Natural killer cell (primary cell): ENCODE measurements at regions not wholly inside any gene's neighbourhood (a gene's known extent, or its start where the extent isn't known, plus 50 kb on each side); places are given as distances from the start of the nearest gene placed in this dataset.

Experiments
- ATAC-seq, 3 donors: fragments of 150-1000 bp in 2 of 3; fragments of 200-7000 bp in 1 of 3; cut with Tn5 transposase; 1 replicate in 1 of 3; 2 replicates in 2 of 3; pipeline ENCODE4 v1.10.0; 2021; ENCODE audit warnings: mild to moderate bottlenecking in 2 of 3, moderate library complexity in 2 of 3
- DNase-seq, 2 donors: peaks; one replicate each; pipeline versions ENCODE4 v3.0.0 to v3.0.0-alpha.2; 2013 to 2021; ENCODE audit warnings: mixed read lengths in 1 of 2
- H3K27ac ChIP-seq: one replicate; pipeline ENCODE4 v1.5.1; 2013; ENCODE audit warnings: mild to moderate bottlenecking, low read length
- H3K27me3 ChIP-seq: one replicate; pipeline ENCODE4 v1.6.1; 2013; ENCODE audit warnings: low read length; ENCODE audit not compliant: control insufficient read depth, insufficient read depth
- H3K36me3 ChIP-seq: one replicate; pipeline ENCODE4 v1.6.1; 2013; ENCODE audit warnings: low read length; ENCODE audit not compliant: control insufficient read depth, insufficient read depth
- H3K4me1 ChIP-seq: one replicate; pipeline ENCODE4 v1.6.1; 2013; ENCODE audit warnings: low read length; ENCODE audit not compliant: control insufficient read depth, insufficient read depth
- H3K4me3 ChIP-seq: one replicate; pipeline ENCODE4 v1.5.1; 2013; ENCODE audit warnings: low read length
- H3K9me3 ChIP-seq: one replicate; pipeline ENCODE4 v1.6.1; 2013; ENCODE audit warnings: low read length; ENCODE audit not compliant: control insufficient read depth, insufficient read depth
- H3K27ac Mint-ChIP-seq, 2 donors: one replicate each; pipeline ENCODE4 v1.8.0; 2022; ENCODE audit warnings: mild to moderate bottlenecking in 2 of 2, mixed read lengths in 2 of 2, moderate library complexity in 1 of 2
- H3K27me3 Mint-ChIP-seq, 2 donors: one replicate each; pipeline ENCODE4 v1.8.0; 2022; ENCODE audit warnings: low read depth in 2 of 2, mixed read lengths in 2 of 2
- H3K36me3 Mint-ChIP-seq: one replicate; pipeline ENCODE4 v1.8.0; 2022; ENCODE audit warnings: mixed read lengths
- H3K4me1 Mint-ChIP-seq, 2 donors: one replicate each; pipeline ENCODE4 v1.8.0; 2022; ENCODE audit warnings: mixed read lengths in 2 of 2
- H3K4me3 Mint-ChIP-seq: one replicate; pipeline ENCODE4 v1.8.0; 2022; ENCODE audit warnings: mild to moderate bottlenecking, moderate library complexity, mixed read lengths
- H3K9me3 Mint-ChIP-seq, 2 donors: one replicate each; pipeline ENCODE4 v1.8.0; 2022; ENCODE audit warnings: mixed read lengths in 2 of 2
- CTCF ChIP-seq: fragments of 200-600 bp; IDR thresholded peaks from one replicate; pipeline ENCODE4 v1.8.0; 2022; ENCODE audit warnings: antibody characterized with exemption
- WGBS: methylation state at CpG from one replicate; pipeline ENCODE4 v1.1.7; 2013; ENCODE audit warnings: missing lambda C conversion rate; ENCODE audit not compliant: insufficient coverage; 5-methylcytosine and 5-hydroxymethylcytosine counted together
- intact Hi-C: fragments of 100-400 bp; cut with micrococcal nuclease; formaldehyde crosslinking; loops from one replicate; pipeline ENCODE4 v1.14.2; 2022

GRCh38 chr5:2909035-2909434, 157.6 kb upstream of the IRX2 start:
- no peak overlapping the region for H3K27ac Mint-ChIP-seq
- TF ChIP-seq CTCF, result no peak
- H3K36me3 Mint-ChIP-seq, result no peaks in the 10 kb centered on the region
- H3K9me3 ChIP-seq, result no peaks in the 10 kb centered on the region
- peaks cover 7% of the 10 kb centered on the region in 2 donors for H3K9me3 Mint-ChIP-seq
- no peak overlapping the region for H3K27ac ChIP-seq
- H3K4me3 Mint-ChIP-seq, result no peak overlapping the region
- H3K4me1 ChIP-seq, result no peaks in the 10 kb centered on the region
- ATAC-seq, result no peak
- no peak for DNase-seq
- no peaks in the 10 kb centered on the region for H3K36me3 ChIP-seq
- no peaks in the 10 kb centered on the region for H3K27me3 ChIP-seq
- intact Hi-C loops, result no loop called here
- WGBS, result 91% methylated on average over 10 of the region's 10 CpGs
- no peaks in the 10 kb centered on the region for H3K27me3 Mint-ChIP-seq
- H3K4me3 ChIP-seq, result no peak overlapping the region
- H3K4me1 Mint-ChIP-seq, result no peaks in the 10 kb centered on the region

- Mint-ChIP-seq H3K4me3 (no peak overlapping the region), H3K4me1 (no peaks in the 10 kb centered on the region), H3K27me3 (no peaks in the 10 kb centered on the region), H3K27ac (no peak overlapping the region), H3K36me3 (no peaks in the 10 kb centered on the region), H3K9me3 (peaks cover 4 to 6% of the 10 kb centered on the region in 2 donors)
- no peak for ATAC-seq
- H3K36me3 ChIP-seq, result no peaks in the 10 kb centered on the region
- no peak overlapping the region for H3K4me3 ChIP-seq
- H3K9me3 ChIP-seq, result peaks cover 9% of the 10 kb centered on the region
- WGBS, result 76% methylated on average over 4 of the region's 4 CpGs
- no peak for TF ChIP-seq CTCF
- H3K27ac ChIP-seq, result no peak overlapping the region
- no peaks in the 10 kb centered on the region for H3K27me3 ChIP-seq
- intact Hi-C loops, result no loop called here
- no peak for DNase-seq
- H3K4me1 ChIP-seq, result no peaks in the 10 kb centered on the region
These were observed 156.6 kb upstream of the IRX2 start for GRCh38 chr5:2908086-2908485.

- Histone ChIP-seq H3K4me1 (no peaks in the 10 kb centered on the region), H3K27ac (no peak overlapping the region), H3K9me3 (peaks cover 16% of the 10 kb centered on the region), H3K27me3 (no peaks in the 10 kb centered on the region), H3K4me3 (no peak overlapping the region), H3K36me3 (no peaks in the 10 kb centered on the region)
- H3K4me3 Mint-ChIP-seq, result no peak overlapping the region
- H3K27me3 Mint-ChIP-seq, result no peaks in the 10 kb centered on the region
- 86% methylated on average over 8 of the region's 8 CpGs for WGBS
- no peak overlapping the region for H3K27ac Mint-ChIP-seq
- ATAC-seq (no peak), DNase-seq (no peak)
- no peaks in the 10 kb centered on the region for H3K4me1 Mint-ChIP-seq
- no peak for TF ChIP-seq CTCF
- H3K36me3 Mint-ChIP-seq, result no peaks in the 10 kb centered on the region
- peaks cover 3 to 6% of the 10 kb centered on the region in 2 donors for H3K9me3 Mint-ChIP-seq
- intact Hi-C loops, result no loop called here
These were observed 155.0 kb upstream of the IRX2 start for GRCh38 chr5:2906302-2907090.

- TF ChIP-seq CTCF, result no peak
- 82% methylated on average over 9 of the region's 9 CpGs for WGBS
- H3K36me3 ChIP-seq, result no peaks in the 10 kb centered on the region
- no peaks in the 10 kb centered on the region for H3K4me1 ChIP-seq
- H3K9me3 Mint-ChIP-seq, result peaks cover 3 to 8% of the 10 kb centered on the region in 2 donors
- no peaks in the 10 kb centered on the region for H3K4me1 Mint-ChIP-seq
- peaks cover 16% of the 10 kb centered on the region for H3K9me3 ChIP-seq
- intact Hi-C loops, result no loop called here
- ATAC-seq (no peak), DNase-seq (no peak)
- no peak overlapping the region for H3K27ac ChIP-seq
- no peaks in the 10 kb centered on the region for H3K27me3 Mint-ChIP-seq
- no peaks in the 10 kb centered on the region for H3K36me3 Mint-ChIP-seq
- H3K4me3 Mint-ChIP-seq, result no peak overlapping the region
- no peak overlapping the region for H3K4me3 ChIP-seq
- no peaks in the 10 kb centered on the region for H3K27me3 ChIP-seq
- no peak overlapping the region for H3K27ac Mint-ChIP-seq
These were observed 154.3 kb upstream of the IRX2 start for GRCh38 chr5:2905741-2906140.
